SHP77 treated with DMSO at 0.1 percent for 48 hours (cell line): ENCODE measurements at regions not wholly inside any gene's neighbourhood (a gene's known extent, or its start where the extent isn't known, plus 50 kb on each side); places are given as distances from the start of the nearest gene placed in this dataset.

Experiments used
- DNase-seq: peaks from one replicate; lab custom pipeline; 2025; lab: John Stamatoyannopoulos, UW

- DNase-seq: peak; percentile 69
Observed at GRCh38 chr12:95607642-95608041, 56.4 kb upstream of the USP44 start.

GRCh38 chr12:95605875-95606274 lies 54.6 kb upstream of the USP44 start:
- no peak for DNase-seq

GRCh38 chr12:95605087-95605486 lies 53.8 kb upstream of the USP44 start:
- no peak for DNase-seq

GRCh38 chr12:95603351-95604145 lies 52.3 kb upstream of the USP44 start:
- no peak for DNase-seq

GRCh38 chr12:95601091-95601961 lies 50.0 kb upstream of the USP44 start:
- no peak for DNase-seq
